ENCODE measurements at regions not wholly inside any gene's neighbourhood (a gene's known extent, or its start where the extent isn't known, plus 50 kb on each side); places are given as distances from the start of the nearest gene placed in this dataset.

GRCh38 chr4:114177628-114178027 lies 198.2 kb upstream of the ARSJ start:
- DNase-seq (ENCODE audit: low read depth) = no peak

- no peak for DNase-seq (ENCODE audit: low read depth)
These were observed 198.9 kb upstream of the ARSJ start for GRCh38 chr4:114178392-114178791.

- peak; percentile 4 for DNase-seq (ENCODE audit: low read depth)
These were observed 201.0 kb upstream of the ARSJ start for GRCh38 chr4:114180481-114180880.

GRCh38 chr4:114184901-114185300 lies 205.5 kb upstream of the ARSJ start:
- DNase-seq (ENCODE audit: low read depth) = no peak

- DNase-seq (ENCODE audit: low read depth) = no peak
These were observed 208.1 kb upstream of the ARSJ start for GRCh38 chr4:114187592-114187991.

- DNase-seq (ENCODE audit: low read depth) = no peak
These were observed 212.0 kb upstream of the ARSJ start for GRCh38 chr4:114191496-114191895.

GRCh38 chr4:114192854-114193253 lies 213.4 kb upstream of the ARSJ start:
- DNase-seq (ENCODE audit: low read depth) = no peak

- DNase-seq (ENCODE audit: low read depth) = no peak
These were observed 214.4 kb upstream of the ARSJ start for GRCh38 chr4:114193624-114194399.

- no peak for DNase-seq (ENCODE audit: low read depth)
These were observed 217.2 kb upstream of the ARSJ start for GRCh38 chr4:114196606-114197005.

- no peak for DNase-seq (ENCODE audit: low read depth)
These were observed 220.6 kb upstream of the ARSJ start for GRCh38 chr4:114200026-114200425.

GRCh38 chr4:114205261-114205660 lies 225.8 kb upstream of the ARSJ start:
- no peak for DNase-seq (ENCODE audit: low read depth)

GRCh38 chr4:114208574-114209151 lies 229.2 kb upstream of the ARSJ start:
- DNase-seq (ENCODE audit: low read depth) = no peak

GRCh38 chr4:114209584-114209983 lies 230.1 kb upstream of the ARSJ start:
- DNase-seq (ENCODE audit: low read depth) = no peak

- DNase-seq (ENCODE audit: low read depth) = no peak
These were observed 232.1 kb upstream of the ARSJ start for GRCh38 chr4:114211556-114211955.

- DNase-seq (ENCODE audit: low read depth) = no peak
These were observed 237.8 kb upstream of the ARSJ start for GRCh38 chr4:114217150-114217817.

- DNase-seq (ENCODE audit: low read depth) = no peak
These were observed 244.1 kb upstream of the ARSJ start for GRCh38 chr4:114223580-114223979.

GRCh38 chr4:114225436-114225835 lies 246.0 kb upstream of the ARSJ start:
- no peak for DNase-seq (ENCODE audit: low read depth)

GRCh38 chr4:114226179-114226578 lies 246.7 kb upstream of the ARSJ start:
- no peak for DNase-seq (ENCODE audit: low read depth)

GRCh38 chr4:114226968-114227760 lies 247.7 kb upstream of the ARSJ start:
- no peak for DNase-seq (ENCODE audit: low read depth)

- DNase-seq (ENCODE audit: low read depth) = no peak
These were observed 250.3 kb upstream of the ARSJ start for GRCh38 chr4:114229706-114230105.

- DNase-seq (ENCODE audit: low read depth) = no peak
These were observed 256.8 kb upstream of the ARSJ start for GRCh38 chr4:114236171-114236769.

- DNase-seq (ENCODE audit: low read depth) = no peak
These were observed 258.6 kb upstream of the ARSJ start for GRCh38 chr4:114237997-114238396.

Data from stimulated activated CD8-positive, alpha-beta memory T cell treated with anti-CD3 and anti-CD28 coated beads, Interleukin-15, amount 100 ng/mL, for 1 hour (primary cell).